Vagina (tissue), 2 donors: ENCODE measurements at regions not wholly inside any gene's neighbourhood (a gene's known extent, or its start where the extent isn't known, plus 50 kb on each side); places are given as distances from the start of the nearest gene placed in this dataset.
"Not testable (repeated sequence)": the region's sequence is repeated elsewhere in the genome, so short reads cannot be mapped to it uniquely, and the experiment has no call there.

Experiments
- POLR2A ChIP-seq, 2 donors: fragments of 450-650 bp; IDR thresholded peaks; one replicate each; pipeline ENCODE4 v1.6.1; 2017; ENCODE audit warnings: antibody characterized with exemption in 2 of 2, mild to moderate bottlenecking in 2 of 2, moderate library complexity in 2 of 2
- POLR2AphosphoS5 ChIP-seq, 2 donors: sonication (generic); formaldehyde crosslinking; IDR thresholded peaks; one replicate each; pipeline ENCODE4 v1.9.0; 2017; ENCODE audit warnings: antibody characterized with exemption in 2 of 2, mild to moderate bottlenecking in 2 of 2, low read depth in 1 of 2; ENCODE audit not compliant: insufficient read depth in 1 of 2
- TF ChIP-seq, protein P1 (sequence below), 3 experiments: fragments of 450-650 bp in 2 of 3; fragments of 200-600 bp in 1 of 3; sonication (generic) in 1 of 3; IDR thresholded peaks; one replicate each; pipeline ENCODE4 v1.5.1; 2017 to 2019; ENCODE audit warnings: antibody characterized with exemption in 3 of 3, mild to moderate bottlenecking in 2 of 3, moderate library complexity in 2 of 3

DNA sequence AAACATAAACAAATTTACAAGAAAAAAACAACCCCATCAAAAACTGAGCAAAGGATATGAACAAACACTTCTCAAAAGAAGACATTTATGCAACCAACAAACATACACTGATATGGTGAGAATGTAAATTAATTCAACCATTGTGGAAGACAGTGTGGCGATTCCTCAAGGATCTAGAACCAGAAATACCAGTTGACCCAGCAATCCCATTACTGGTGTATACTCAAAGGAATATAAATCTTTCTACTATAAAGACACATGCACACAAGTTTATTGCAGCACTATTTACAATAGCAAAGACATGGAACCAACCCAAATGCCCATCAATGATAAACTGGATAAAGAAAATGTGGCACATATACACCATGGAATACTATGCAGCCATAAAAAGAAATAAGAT, 92.3 kb upstream of the GUCY1A1 start:
- TF ChIP-seq, protein P1, sequence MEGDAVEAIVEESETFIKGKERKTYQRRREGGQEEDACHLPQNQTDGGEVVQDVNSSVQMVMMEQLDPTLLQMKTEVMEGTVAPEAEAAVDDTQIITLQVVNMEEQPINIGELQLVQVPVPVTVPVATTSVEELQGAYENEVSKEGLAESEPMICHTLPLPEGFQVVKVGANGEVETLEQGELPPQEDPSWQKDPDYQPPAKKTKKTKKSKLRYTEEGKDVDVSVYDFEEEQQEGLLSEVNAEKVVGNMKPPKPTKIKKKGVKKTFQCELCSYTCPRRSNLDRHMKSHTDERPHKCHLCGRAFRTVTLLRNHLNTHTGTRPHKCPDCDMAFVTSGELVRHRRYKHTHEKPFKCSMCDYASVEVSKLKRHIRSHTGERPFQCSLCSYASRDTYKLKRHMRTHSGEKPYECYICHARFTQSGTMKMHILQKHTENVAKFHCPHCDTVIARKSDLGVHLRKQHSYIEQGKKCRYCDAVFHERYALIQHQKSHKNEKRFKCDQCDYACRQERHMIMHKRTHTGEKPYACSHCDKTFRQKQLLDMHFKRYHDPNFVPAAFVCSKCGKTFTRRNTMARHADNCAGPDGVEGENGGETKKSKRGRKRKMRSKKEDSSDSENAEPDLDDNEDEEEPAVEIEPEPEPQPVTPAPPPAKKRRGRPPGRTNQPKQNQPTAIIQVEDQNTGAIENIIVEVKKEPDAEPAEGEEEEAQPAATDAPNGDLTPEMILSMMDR (IDR thresholded peaks at IDR 0.05), result not testable (repeated sequence)
- TF ChIP-seq POLR2A (IDR thresholded peaks at IDR 0.05); POLR2AphosphoS5 (IDR thresholded peaks at IDR 0.05; ENCODE audit: insufficient read depth in 1 of 2, low read depth in 1 of 2): not testable (repeated sequence)
